Activated naive CD4-positive, alpha-beta T cell treated with anti-CD3 and anti-CD28 coated beads, Interleukin-2, amount 50 U/mL, for 16 hours (primary cell): ENCODE measurements at regions not wholly inside any gene's neighbourhood (a gene's known extent, or its start where the extent isn't known, plus 50 kb on each side); places are given as distances from the start of the nearest gene placed in this dataset.
"Not testable (repeated sequence)": the region's sequence is repeated elsewhere in the genome, so short reads cannot be mapped to it uniquely, and the experiment has no call there.

Experiments used
- DNase-seq: peaks from one replicate; pipeline ENCODE4 v3.0.0-alpha.2; 2020

- DNase-seq: no peak
These were observed 375.5 kb downstream of the UTRN start for GRCh38 chr6:144660561-144661115.

GRCh38 chr6:144661116-144661806, 376.1 kb downstream of the UTRN start:
- no peak for DNase-seq

GRCh38 chr6:144662812-144663365, 377.8 kb downstream of the UTRN start:
- no peak for DNase-seq

- no peak for DNase-seq
These were observed 379.1 kb downstream of the UTRN start for GRCh38 chr6:144664281-144664680.

GRCh38 chr6:144664947-144665346, 379.8 kb downstream of the UTRN start:
- DNase-seq: no peak

GRCh38 chr6:144665932-144666450, 380.9 kb downstream of the UTRN start:
- DNase-seq: no peak

GRCh38 chr6:144666781-144667180, 381.6 kb downstream of the UTRN start:
- no peak for DNase-seq

GRCh38 chr6:144667532-144668503, 382.7 kb downstream of the UTRN start:
- no peak for DNase-seq

GRCh38 chr6:144670259-144670658, 385.1 kb downstream of the UTRN start:
- DNase-seq: not testable (repeated sequence)

GRCh38 chr6:144673807-144674206, 388.7 kb downstream of the UTRN start:
- DNase-seq: no peak

- DNase-seq: peak; percentile 15
These were observed 390.2 kb downstream of the UTRN start for GRCh38 chr6:144675231-144675861.

GRCh38 chr6:144676310-144676709, 391.2 kb downstream of the UTRN start:
- DNase-seq: not testable (repeated sequence)

- not testable (repeated sequence) for DNase-seq
These were observed 392.1 kb downstream of the UTRN start for GRCh38 chr6:144677263-144677662.

GRCh38 chr6:144678844-144679243, 393.7 kb downstream of the UTRN start:
- DNase-seq: no peak

- DNase-seq: no peak
These were observed 396.2 kb downstream of the UTRN start for GRCh38 chr6:144681334-144681733.

GRCh38 chr6:144683216-144684070, 398.3 kb downstream of the UTRN start:
- no peak for DNase-seq

- no peak for DNase-seq
These were observed 403.6 kb downstream of the UTRN start for GRCh38 chr6:144688713-144689112.

GRCh38 chr6:144689503-144690040, 404.4 kb downstream of the UTRN start:
- no peak for DNase-seq

GRCh38 chr6:144690133-144690532, 405.0 kb downstream of the UTRN start:
- no peak for DNase-seq

GRCh38 chr6:144690666-144691065, 405.5 kb downstream of the UTRN start:
- DNase-seq: no peak

- not testable (repeated sequence) for DNase-seq
These were observed 406.9 kb downstream of the UTRN start for GRCh38 chr6:144692050-144692449.
